Astrocyte of the hippocampus (primary cell): ENCODE measurements at regions not wholly inside any gene's neighbourhood (a gene's known extent, or its start where the extent isn't known, plus 50 kb on each side); places are given as distances from the start of the nearest gene placed in this dataset.

Experiments
- DNase-seq: peaks from one replicate; pipeline ENCODE4 v3.0.0; 2011; ENCODE audit warnings: low read depth, low spot score

DNA sequence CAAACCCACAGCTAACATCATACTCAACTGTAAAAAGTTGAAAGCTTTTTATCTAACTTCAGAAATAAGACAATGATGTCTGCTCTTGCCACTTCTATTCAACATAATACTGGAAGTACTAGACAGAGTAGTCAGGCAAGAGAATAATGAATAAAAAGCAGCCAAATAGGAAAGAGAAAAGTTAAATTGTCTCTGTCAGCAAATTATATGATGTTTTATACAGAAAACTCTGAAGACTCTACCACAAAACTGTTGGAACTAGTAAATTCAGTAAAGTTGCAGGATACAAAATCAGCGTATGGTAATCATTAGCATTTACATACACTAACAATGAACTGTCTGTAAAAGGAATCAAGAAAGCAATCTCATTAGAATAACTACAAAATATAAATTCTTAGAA lies 752.9 kb upstream of the CT83 start:
- no peak for DNase-seq

DNA sequence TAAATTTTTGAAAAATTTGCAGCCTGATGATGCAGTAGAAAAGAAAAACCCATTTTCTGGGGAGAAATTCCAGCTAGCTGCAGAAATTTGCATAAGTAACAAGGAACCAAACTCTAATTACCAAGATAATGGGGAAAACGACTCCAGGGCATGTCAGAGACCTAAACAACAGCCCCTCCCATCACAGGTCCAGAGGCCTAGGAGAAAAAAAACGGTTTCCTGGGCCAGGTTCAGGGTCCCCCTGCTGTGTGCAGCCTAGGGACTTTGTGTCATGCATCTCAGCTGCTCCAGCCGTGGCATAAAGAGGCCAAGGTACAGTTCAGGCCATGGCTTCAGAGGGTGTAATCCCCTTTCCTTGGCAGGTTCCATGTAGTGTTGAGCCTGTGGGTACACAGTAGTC lies 733.7 kb upstream of the CT83 start:
- no peak for DNase-seq

DNA sequence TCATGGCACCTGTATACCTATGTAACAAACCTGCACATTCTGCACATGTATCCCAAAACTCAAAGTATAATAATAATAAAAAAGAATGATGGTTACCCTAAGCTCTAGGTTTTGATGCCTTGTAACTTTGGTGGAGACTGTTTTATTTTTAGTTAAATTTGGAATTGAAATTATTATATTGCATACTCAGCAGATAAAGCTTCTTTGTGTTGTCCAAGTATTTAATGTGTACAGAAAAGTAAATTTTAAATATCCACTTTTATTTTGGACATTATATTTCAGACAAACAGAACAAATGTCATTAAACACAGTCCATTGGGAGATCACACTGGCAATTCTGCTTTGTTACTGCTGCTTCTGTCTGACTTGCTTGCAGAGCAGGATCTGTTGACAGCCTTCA lies 684.5 kb upstream of the CT83 start:
- no peak for DNase-seq

- no peak for DNase-seq
These were observed 675.3 kb upstream of the CT83 start for GRCh38 chrX:117138070-117138469.

- DNase-seq, result no peak
These were observed 672.2 kb upstream of the CT83 start for GRCh38 chrX:117134983-117135382.

- DNase-seq, result no peak
These were observed 657.9 kb upstream of the CT83 start for GRCh38 chrX:117120700-117121099.

- no peak for DNase-seq
These were observed 633.8 kb upstream of the CT83 start for GRCh38 chrX:117096528-117096927.

GRCh38 chrX:117095393-117095792 lies 632.6 kb upstream of the CT83 start:
- no peak for DNase-seq

GRCh38 chrX:117094149-117094548 lies 631.4 kb upstream of the CT83 start:
- no peak for DNase-seq

DNA sequence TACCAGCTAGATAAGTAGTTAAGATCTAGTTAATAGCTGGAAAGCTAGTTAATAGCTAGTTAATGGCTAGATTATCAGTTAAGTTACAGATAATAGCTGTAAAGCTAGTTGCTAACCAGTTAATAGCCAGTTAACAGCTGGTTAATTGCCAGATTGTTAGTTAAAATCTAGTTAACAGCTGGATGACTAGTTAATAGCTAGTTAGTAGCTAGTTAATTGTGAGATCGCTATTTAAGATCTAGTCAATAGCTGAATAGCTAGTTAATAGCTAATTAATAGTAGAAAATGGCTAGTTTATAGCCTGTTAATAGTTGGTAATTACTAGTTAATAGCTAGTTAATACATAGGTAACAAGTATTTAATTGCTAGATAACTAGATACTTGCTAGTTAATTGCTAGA lies 630.5 kb upstream of the CT83 start:
- no peak for DNase-seq

DNA sequence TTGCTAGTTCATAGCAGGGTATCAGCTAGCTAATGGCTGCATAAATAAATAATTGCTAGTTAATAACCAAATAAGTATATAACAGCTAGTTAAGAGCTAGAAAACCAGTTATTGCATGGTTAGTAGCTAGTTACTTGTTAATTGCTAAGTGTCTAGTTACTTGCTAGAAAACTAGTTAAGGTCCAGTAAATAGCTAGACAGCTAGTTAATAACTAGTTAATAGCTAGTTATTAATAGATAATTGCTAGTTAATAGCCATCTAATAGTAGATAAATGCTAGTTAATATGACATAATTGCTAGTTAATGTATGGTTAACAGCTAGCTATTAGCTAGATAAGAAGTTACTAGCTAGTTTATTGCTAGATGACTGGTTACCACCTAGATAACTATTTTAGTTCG lies 629.9 kb upstream of the CT83 start:
- DNase-seq, result no peak

DNA sequence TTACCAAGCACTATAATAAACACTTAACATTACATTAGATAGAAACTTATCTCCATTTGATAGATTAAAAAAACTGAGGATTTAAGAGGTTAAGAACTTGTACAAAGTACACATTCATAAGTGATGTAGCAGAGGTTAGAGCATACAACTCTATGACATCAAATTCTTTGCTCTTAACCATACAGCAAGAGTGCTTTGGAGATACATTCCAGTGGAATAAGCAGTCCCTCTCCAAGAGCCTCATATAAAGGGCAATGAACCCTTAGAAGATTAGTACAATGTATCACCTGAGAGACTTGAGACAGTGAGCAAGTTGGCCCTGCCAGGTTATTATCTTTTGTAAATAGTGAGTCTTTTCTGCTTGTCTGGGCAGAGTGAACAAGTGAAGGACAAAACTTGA lies 600.4 kb upstream of the CT83 start:
- DNase-seq, result no peak

DNA sequence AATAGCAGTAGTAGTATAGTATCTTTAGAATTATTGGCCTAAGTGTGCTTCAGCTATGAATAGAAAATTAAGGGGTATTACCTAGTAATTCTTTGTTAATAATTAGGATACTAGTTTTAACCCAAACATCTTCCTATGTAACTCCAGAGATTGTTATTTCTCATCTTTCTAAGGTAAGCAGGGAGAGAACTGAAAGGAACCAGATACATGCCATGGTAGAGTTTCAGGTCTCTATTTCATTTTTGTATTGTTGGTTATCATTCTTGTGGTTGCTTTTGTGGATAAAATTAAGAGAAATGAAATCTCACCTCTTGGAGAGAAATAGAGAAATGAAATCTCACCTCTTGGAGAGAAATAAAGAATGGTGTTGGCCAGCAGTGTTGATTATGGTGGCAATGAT lies 597.1 kb upstream of the CT83 start:
- no peak for DNase-seq

DNA sequence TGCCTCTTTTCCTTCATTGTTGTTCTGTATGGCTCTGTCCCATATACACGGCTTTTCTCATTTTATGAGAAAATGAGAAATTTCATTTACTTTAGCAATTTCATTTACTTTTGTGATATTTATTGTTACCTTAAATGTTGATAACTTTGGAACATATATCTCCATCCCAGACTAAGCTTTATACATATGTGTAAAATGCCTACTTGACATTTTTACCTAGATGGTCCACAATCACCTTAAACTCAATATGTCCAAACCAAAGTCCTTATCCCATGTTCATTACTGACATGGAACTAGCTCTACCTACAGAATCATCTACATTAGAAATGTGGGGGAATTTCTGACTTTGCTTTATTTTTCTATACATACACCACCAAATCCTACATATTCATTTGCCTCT lies 590.5 kb upstream of the CT83 start:
- no peak for DNase-seq

GRCh38 chrX:117038918-117039440 lies 576.2 kb upstream of the CT83 start:
- no peak for DNase-seq

DNA sequence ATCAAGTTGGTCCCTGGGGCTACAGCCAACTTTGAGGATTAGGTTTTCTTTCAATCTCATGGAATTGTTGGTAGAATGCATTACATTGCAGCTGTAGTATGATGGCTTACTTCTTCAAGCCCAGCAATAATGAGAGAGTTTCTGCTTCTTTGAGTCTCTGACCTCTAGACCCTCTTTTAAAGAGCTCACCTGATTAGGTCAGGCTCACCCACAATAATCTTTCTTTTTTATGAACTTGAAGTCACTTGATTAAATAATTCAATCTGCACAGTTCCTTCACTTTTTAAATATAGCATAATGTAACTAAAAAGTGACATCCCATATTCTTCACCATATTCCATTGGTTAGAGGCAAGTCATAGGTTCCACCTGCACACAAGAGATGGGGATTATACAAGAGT lies 547.5 kb upstream of the CT83 start:
- no peak for DNase-seq

GRCh38 chrX:117002981-117003380 lies 540.2 kb upstream of the CT83 start:
- DNase-seq, result no peak

DNA sequence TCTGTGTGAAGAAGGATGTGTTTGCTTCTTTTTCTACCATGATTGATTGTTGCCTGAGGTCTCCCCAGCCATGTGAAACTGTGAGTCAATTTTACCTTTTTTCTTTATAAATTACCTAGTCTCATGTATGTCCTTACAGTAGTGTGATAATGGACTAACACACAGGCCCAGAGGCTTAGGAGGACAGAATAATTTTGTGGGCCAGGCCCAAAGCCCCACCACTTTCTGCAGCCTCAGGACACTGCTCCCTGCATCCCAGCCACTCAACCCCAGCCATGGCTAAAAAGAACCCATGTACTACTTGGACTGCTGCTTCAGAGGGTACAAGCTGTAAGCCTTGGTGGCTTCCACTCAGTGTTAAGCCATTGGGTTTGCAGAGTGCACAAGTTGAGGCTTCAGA lies 512.7 kb upstream of the CT83 start:
- no peak for DNase-seq

GRCh38 chrX:116972362-116972761 lies 509.6 kb upstream of the CT83 start:
- DNase-seq, result no peak

DNA sequence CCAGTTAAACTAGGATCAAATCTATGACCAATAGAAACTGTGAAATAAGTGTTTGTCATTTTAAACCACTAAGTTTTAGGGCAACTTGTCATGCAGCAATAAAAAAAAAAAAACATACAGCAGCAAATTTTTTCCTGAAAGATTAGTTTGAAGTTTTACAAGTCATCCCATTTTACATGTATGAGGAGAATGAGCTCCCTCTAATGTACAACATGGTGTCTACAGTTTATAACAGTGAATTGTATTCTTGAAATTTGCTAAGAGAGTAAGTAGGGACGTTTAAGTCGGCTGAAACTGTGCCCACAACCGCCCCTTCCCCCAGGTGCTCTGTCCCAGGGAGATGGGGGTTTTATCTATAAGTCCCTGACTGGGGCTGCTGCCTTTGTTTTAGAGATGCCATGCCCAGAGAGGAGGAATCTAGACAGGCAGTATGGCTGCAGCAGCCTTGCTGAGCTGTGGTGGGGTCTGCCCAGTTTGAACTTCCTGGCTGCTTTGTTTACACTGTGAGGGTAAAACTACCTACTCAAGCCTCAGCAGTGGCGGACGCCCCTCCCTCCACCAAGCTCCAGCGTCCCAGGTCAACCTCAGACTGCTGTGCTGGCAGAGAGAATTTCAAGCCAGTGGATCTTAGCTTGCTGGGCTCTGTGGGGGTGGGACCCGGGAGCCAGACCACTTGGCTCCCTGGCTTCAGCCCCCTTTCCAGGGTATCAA lies 499.3 kb upstream of the CT83 start:
- no peak for DNase-seq

DNA sequence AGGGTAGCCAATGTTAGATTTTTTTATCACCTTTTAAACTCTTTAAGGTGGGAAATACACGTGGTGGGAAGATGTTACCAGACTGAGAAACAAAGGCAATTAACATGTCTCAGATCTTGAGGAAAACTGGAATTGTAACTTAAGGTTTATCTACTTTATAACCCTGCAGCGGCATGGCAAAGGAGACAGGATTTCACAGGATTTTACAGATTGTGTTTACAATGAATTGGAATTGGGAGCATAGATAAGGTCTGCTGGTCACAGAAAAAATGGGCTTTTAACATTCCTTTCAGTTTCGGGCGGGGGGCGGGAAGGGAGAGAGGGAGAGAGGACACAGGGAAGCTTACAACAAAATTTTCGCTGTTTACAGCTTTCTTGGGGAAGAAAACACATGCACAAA lies 467.5 kb upstream of the CT83 start:
- DNase-seq, result no peak

DNA sequence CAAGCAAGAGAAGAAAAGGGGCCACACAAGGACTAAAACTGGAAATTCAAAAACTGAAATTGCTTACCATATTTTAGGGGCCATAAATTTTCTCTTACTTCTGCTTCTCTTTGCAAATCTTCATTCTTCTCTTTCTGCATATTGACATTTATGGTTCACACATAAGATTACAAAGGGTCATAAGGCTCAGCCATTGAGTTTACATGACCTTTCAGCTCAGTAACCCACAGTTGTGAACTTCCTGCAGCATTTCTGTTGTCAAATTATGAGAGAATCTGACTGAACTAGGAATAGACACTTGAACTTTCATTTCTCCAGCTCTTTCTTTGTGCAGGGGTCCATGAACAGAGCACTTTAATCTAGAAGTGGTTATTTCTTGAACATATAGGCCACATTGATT lies 434.8 kb upstream of the CT83 start:
- no peak for DNase-seq

GRCh38 chrX:116881961-116882360 lies 419.2 kb upstream of the CT83 start:
- DNase-seq, result no peak

DNA sequence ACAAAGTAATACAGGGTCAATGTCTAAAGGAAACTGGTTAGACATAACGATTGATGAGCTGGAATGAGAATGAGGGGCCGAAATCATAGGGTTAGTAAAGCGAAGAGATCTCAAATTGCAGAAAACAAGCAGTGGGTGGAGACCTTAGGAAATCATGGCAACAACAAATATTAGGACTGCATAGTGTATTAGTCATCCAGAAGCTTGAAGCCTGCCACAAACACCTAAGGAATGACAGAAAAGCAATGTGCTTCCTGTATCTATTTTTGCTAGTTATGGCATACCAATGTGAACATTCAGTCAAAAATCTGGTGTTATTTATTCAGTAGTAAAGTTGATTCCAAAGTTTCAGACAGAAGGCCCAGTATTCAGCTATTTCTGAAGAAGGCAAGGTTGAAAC lies 410.9 kb upstream of the CT83 start:
- peak; percentile 7 for DNase-seq
